GM12891 (cell line): ENCODE measurements at regions not wholly inside any gene's neighbourhood (a gene's known extent, or its start where the extent isn't known, plus 50 kb on each side); places are given as distances from the start of the nearest gene placed in this dataset.

Experiments
- POLR2A ChIP-seq: IDR thresholded peaks from 2 replicates; pipeline ENCODE4 v1.6.1; 2011; ENCODE audit warnings: low read depth, low read length, control low read depth
- POLR2AphosphoS5 ChIP-seq: IDR thresholded peaks from 2 replicates; pipeline ENCODE4 v1.6.1; 2011; ENCODE audit warnings: low read depth, low read length, control low read depth
- POU2F2 ChIP-seq: IDR thresholded peaks from 2 replicates; pipeline ENCODE4 v1.6.1; 2011; ENCODE audit warnings: low read depth, mild to moderate bottlenecking, control low read depth, low read length, moderate library complexity
- SPI1 ChIP-seq: IDR thresholded peaks from 2 replicates; pipeline ENCODE4 v1.6.1; 2011; ENCODE audit warnings: low read depth, low read length, control low read depth
- TAF1 ChIP-seq: IDR thresholded peaks from 2 replicates; pipeline ENCODE4 v1.6.1; 2011; ENCODE audit warnings: low read depth, low read length, control low read depth

- TF ChIP-seq POLR2A (no peak), POLR2AphosphoS5 (no peak), POU2F2 (no peak), TAF1 (no peak), SPI1 (no peak)
These were observed 138.4 kb upstream of the HDAC4 start for GRCh38 chr2:239539083-239539775.
